ENCODE measurements at regions not wholly inside any gene's neighbourhood (a gene's known extent, or its start where the extent isn't known, plus 50 kb on each side); places are given as distances from the start of the nearest gene placed in this dataset.

GRCh38 chr10:3848005-3848774 is 63.2 kb upstream of the KLF6 start:
- Histone ChIP-seq H3K27ac (ENCODE audit: insufficient read length, low read depth, low read length) (no peak overlapping the region), H3K4ac (ENCODE audit: low read depth, low read length) (no peak overlapping the region), H3K14ac (ENCODE audit: insufficient read depth, low read length) (no peak overlapping the region), H2BK120ac (ENCODE audit: low read depth, low read length, poor library complexity, severe bottlenecking) (no peak overlapping the region), H3K79me1 (ENCODE audit: insufficient read depth, low read depth, low read length, poor library complexity, severe bottlenecking) (no peaks in the 10 kb centered on the region), H3K18ac (ENCODE audit: insufficient read length, low read depth, low read length) (no peak overlapping the region), H3T11ph (ENCODE audit: low read length) (no peak overlapping the region), H3K79me2 (ENCODE audit: insufficient read depth, low read length) (no peaks in the 10 kb centered on the region), H3K23ac (ENCODE audit: insufficient read length, low read depth, low read length) (no peak overlapping the region), H4K8ac (replicated peaks; ENCODE audit: insufficient read length, low read depth, low read length) (no peak overlapping the region), H3K23me2 (ENCODE audit: insufficient read length, low read depth, low read length, poor library complexity, severe bottlenecking) (no peaks in the 10 kb centered on the region), H3K9me3 (ENCODE audit: control insufficient read depth, low read depth, low read length) (no peaks in the 10 kb centered on the region), H2BK12ac (ENCODE audit: insufficient read length, low read depth, low read length) (no peak overlapping the region), H2BK15ac (ENCODE audit: low read depth, low read length) (no peak overlapping the region), H3K4me2 (ENCODE audit: insufficient read depth, insufficient read length, low read length) (no peak overlapping the region), H4K20me1 (ENCODE audit: control insufficient read depth, insufficient read depth, insufficient read length) (no peaks in the 10 kb centered on the region), H2BK5ac (ENCODE audit: insufficient read length, low read length) (no peak overlapping the region), H3K56ac (ENCODE audit: insufficient read length, low read depth, low read length) (no peak overlapping the region), H2BK20ac (ENCODE audit: low read depth, low read length, poor library complexity, severe bottlenecking) (no peak overlapping the region), H3K27me3 (ENCODE audit: insufficient read depth, low read length) (no peaks in the 10 kb centered on the region), H4K91ac (ENCODE audit: insufficient read length, low read depth, low read length) (no peak overlapping the region), H3K9ac (ENCODE audit: extremely low read depth, insufficient read length, low read length) (no peak overlapping the region), H2AK5ac (ENCODE audit: insufficient read length, low read length) (no peak overlapping the region), H3K4me1 (ENCODE audit: insufficient read depth, low read length) (peaks cover 6% of the 10 kb centered on the region; the same call in 1 of the 2 replicates), H2AFZ (ENCODE audit: low read length) (no peak overlapping the region), H4K5ac (ENCODE audit: insufficient read length, low read depth, low read length) (no peak overlapping the region)
- H3K4me1 Mint-ChIP-seq = peaks cover 5 to 13% of the 10 kb centered on the region in 2 experiments; a peak in 3 of 4 replicates
- H3K9me3 Mint-ChIP-seq = peaks cover 0 to 2% of the 10 kb centered on the region in 2 experiments; a peak in 2 of 5 replicates
- WGBS (ENCODE audit: extremely low coverage, insufficient read length, low lambda C conversion rate) = no CpG with 5 or more reads among the region's 6 CpGs
- peaks cover 2% of the 10 kb centered on the region; the same call in 1 of the 2 replicates for H3K27me3 Mint-ChIP-seq (ENCODE audit: low read depth)
- H3K4me3 Mint-ChIP-seq = no peak overlapping the region
- DNase-seq = no peak
- TF ChIP-seq, protein P1, sequence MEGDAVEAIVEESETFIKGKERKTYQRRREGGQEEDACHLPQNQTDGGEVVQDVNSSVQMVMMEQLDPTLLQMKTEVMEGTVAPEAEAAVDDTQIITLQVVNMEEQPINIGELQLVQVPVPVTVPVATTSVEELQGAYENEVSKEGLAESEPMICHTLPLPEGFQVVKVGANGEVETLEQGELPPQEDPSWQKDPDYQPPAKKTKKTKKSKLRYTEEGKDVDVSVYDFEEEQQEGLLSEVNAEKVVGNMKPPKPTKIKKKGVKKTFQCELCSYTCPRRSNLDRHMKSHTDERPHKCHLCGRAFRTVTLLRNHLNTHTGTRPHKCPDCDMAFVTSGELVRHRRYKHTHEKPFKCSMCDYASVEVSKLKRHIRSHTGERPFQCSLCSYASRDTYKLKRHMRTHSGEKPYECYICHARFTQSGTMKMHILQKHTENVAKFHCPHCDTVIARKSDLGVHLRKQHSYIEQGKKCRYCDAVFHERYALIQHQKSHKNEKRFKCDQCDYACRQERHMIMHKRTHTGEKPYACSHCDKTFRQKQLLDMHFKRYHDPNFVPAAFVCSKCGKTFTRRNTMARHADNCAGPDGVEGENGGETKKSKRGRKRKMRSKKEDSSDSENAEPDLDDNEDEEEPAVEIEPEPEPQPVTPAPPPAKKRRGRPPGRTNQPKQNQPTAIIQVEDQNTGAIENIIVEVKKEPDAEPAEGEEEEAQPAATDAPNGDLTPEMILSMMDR (conservative IDR thresholded peaks at IDR 0.05) = no peak
- H3K27ac Mint-ChIP-seq = no peak overlapping the region
- no peaks in the 10 kb centered on the region for H3K36me3 Mint-ChIP-seq (ENCODE audit: insufficient read depth in 1 of 3, low read depth in 3 of 3)
